Body of pancreas (tissue), 4 donors: ENCODE measurements at regions not wholly inside any gene's neighbourhood (a gene's known extent, or its start where the extent isn't known, plus 50 kb on each side); places are given as distances from the start of the nearest gene placed in this dataset.

ENCODE experiments used
- CTCF ChIP-seq, 7 experiments: fragments of 450-650 bp in 4 of 7; fragments of 200-600 bp in 3 of 7; sonication (generic) in 3 of 7; IDR thresholded peaks; one replicate each; pipeline ENCODE4 v1.5.1; 2016 to 2019; ENCODE audit warnings: antibody characterized with exemption in 7 of 7
- POLR2A ChIP-seq, 3 donors: fragments of 450-650 bp; IDR thresholded peaks; one replicate each; pipeline ENCODE4 v1.6.1; 2016; ENCODE audit warnings: antibody characterized with exemption in 3 of 3, mild to moderate bottlenecking in 2 of 3

DNA sequence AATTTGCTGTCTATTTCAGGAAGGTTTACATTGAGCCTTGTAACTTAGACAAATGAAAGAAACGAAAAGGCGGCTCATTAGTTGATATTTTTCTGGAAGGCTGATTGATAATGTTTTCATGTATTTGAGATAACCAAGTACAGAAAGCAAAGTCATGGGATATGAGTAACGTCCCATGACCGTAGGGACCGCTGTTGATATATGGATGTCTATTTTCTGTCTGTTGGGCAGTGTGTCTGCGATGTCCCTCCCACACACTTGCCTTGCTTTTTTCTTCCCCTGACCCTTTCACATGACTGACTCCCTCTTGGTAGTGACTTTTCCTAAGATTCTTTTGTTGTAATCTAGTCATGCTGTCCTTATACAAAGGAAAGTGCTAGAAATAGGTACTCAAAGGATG lies 57.0 kb upstream of the GPR158 start:
- TF ChIP-seq POLR2A (IDR thresholded peaks at IDR 0.05) (no peak), CTCF (IDR thresholded peaks at IDR 0.05) (no peak)
